HG03103 (cell line): ENCODE measurements at regions not wholly inside any gene's neighbourhood (a gene's known extent, or its start where the extent isn't known, plus 50 kb on each side); places are given as distances from the start of the nearest gene placed in this dataset.
"Not testable (repeated sequence)": the region's sequence is repeated elsewhere in the genome, so short reads cannot be mapped to it uniquely, and the experiment has no call there.

Experiments used
- ATAC-seq: cut with Tn5 transposase; IDR thresholded peaks from one replicate; pipeline ENCODE4 v1.9.1; 2021; ENCODE audit warnings: low read depth; ENCODE audit not compliant: unreplicated experiment

DNA sequence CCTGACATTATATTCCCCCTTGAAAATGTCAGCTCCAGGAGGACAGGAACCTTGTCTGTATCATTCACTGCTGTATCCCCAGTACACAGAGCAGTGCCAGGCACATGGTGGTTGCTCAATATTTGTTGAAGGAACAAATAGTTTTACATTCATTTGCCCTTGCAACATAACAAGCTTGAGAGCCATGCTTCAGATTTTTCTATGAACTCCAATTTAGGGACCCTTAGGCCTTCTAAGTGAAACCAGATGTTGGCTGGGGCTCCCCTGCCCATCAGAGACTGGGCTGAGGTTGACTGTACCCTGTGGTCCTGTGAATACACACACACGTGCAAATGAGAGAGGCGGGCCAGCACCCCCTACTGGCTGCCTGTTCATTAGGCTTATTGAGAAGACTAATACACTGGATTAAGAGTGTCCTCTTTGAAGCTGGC lies 214.9 kb upstream of the WWC1 start:
- ATAC-seq, result no peak

DNA sequence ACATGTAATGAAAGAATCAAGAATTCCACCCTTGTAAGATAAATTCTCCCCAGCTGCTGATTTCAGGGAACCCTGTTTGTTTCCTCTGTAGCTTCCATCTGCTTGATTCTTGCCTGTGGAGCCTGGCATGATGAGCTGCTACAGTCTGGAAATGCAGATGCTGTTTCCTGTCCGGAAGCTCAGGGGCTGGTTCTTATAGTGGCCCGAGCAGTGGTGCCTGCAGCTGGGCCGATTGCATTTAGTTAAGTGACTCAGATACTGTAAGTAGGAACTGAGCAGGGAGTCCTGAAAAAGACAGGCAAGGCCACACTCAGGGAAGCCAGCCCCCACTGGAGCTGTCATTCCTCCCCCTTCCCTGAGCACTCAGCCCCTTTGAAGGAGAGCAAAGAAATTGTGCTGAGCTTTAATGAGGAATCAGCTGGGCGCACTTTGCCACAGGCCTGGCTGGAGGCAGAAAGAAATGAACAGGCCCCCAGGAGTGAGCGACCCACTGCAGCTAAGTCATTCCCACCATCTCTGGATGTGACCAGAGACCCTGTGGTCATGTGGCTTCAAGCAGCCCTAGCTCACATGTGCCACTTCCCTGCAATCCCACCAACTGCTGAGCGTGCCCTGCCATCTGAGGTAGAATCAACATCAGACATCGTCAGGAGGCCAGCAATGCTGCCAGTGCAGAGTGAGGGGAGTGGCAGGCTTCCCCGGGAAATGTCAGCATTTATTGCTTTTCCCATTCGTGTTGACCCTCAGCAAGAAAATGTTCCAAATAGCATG lies 206.0 kb upstream of the WWC1 start:
- no peak for ATAC-seq

DNA sequence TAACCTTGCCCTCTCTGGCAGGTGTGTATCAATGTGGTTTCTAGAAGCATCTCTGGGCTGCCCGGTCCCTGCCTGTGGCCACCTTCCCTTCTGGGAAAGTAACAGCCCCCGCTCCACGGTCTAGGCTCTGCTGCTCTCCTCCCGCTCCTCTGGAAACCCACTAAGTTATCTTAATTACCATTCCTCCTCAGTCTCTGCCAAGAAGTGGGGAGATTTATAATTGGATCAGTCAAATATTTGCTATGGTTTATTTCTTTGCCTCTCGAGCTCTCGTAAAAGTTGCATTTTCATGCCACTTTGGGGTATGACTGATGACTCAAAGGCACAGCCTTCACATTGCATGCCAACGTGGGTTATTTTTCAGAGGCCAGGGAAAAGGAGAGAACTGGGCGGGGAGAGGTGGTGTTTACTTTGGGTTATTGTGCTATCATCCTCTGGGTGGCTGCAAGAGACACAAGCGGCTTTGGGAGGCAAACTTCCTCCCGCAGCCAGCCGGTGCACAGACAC lies 205.3 kb upstream of the WWC1 start:
- no peak for ATAC-seq

DNA sequence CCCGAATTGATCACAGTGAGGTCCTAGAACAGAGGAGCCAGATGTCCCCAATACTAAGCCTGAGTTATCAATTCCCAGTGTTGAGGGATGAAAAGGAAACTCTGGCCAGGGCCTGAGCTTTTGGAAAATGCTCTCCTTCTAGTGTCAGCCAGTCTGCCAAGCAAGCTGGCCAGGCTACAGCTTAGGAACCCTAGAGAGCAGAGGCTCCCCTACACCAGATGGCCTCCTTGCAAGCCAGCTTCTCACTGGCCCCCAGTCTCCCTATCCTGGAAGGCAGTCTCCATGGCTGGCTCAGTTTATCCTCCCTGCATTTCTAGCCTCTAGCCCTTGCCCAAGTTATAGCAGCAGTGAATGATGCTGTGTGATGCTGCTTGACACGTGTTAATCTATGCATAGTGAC lies 204.7 kb upstream of the WWC1 start:
- ATAC-seq, result no peak

DNA sequence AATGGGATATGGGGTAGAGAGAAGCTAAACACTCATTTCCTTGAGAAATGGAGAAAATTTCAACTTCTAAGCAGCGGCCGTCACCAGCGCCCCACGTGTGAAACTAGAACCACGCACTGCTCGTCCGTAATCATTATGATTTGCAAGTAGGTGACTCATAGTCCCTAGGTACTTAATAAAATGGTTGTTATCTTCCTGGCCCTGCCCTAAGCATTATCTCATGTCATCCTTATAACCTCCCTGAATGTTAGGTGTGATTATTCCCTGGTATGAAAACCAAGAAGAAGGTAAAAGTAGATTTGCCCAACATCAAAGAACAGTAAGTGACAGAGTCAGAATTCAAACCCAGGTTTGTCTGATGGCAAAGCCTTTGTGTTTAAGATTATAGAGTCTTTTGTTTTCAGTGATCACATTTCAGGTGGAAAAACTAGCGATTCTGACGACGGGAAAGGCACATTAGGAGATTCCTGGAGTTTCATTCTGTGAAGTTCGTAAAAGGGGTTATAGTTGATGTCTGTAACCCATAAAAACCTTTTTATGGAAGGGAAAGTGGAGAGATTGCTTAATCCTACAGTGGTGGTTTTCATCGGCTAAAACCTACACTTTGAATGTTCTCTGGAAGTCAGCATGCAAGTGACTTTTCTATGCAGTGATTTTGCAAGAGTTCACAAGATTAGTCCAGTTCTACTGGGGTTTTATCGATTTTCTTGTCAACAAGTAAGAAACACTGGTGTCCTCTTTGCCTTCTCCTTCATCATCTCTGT lies 202.9 kb upstream of the WWC1 start:
- ATAC-seq, result no peak

DNA sequence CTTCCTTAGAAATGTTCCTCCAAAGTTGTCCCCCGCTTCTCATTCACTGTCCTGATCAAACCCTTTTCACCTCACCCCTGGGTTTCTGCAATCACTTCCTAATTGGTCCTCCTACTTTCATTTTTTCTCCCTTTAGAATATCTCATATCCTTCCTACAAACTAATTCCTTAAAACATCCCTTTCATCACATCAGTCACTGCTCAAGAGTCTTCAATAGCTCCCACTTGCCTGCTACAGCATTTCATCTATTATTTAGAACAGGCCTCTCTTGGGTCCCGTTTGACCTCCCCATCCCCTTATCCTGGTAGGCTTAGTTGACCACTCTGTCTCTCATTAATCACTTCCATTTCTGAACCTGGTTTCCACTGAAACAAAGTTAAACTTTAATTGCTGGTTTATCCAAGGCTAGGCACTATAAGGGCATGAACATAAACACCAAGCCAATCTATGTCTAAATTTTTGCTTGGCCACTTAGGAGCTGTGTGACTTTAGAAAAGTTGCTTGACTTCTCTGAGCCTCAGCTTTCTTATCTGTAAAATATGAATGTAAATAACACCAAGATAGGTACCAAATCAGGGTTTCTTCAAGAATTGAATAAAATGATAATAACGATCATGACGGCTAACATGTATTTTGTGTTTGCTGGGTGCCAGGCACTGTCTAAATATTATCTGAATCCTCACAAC lies 202.1 kb upstream of the WWC1 start:
- ATAC-seq, result no peak

DNA sequence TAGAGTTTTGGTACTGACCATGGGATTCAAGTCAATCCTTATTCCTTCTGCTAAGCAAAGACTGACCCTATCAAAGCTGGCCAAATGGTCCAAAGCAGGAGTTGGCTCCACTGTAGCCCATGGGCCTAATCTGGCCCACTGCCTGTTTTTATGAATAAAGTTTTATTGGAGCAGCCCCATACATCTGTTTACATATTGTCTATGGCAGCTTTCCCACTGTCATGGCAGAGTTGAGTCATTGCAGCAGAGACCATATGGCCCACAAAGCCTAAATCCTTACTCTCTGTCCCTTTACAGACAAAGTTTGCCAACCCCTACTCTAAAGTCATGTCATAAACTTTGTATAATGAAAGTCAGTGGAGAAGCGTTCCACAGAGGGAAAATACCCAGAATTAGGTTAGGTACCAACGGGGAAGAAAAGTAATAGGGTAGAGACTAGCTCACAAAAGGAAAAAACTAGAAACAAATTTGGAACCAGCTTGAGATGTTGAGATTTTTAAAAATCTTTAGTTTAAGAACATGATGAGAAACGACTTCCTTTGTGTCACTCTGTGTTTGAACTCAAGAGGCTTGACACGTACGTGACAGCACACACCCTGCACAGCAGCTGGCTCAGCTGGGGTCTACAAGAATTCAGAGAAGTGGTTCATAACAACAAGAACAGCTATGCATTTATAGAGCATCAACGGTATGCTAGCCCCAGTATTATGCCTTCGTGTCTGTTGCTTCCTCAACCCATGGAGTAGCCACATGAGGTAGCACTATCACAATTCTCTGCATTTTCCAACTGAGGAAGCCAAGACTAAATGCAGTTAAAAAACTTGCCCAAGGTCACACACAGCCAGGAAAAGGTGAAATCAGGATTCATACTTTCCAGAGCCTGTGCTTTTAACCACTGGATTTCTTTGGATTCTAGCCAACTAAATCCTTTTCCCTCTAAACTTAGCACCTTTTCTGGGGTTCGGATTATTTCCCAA lies 198.9 kb upstream of the WWC1 start:
- ATAC-seq, result no peak

DNA sequence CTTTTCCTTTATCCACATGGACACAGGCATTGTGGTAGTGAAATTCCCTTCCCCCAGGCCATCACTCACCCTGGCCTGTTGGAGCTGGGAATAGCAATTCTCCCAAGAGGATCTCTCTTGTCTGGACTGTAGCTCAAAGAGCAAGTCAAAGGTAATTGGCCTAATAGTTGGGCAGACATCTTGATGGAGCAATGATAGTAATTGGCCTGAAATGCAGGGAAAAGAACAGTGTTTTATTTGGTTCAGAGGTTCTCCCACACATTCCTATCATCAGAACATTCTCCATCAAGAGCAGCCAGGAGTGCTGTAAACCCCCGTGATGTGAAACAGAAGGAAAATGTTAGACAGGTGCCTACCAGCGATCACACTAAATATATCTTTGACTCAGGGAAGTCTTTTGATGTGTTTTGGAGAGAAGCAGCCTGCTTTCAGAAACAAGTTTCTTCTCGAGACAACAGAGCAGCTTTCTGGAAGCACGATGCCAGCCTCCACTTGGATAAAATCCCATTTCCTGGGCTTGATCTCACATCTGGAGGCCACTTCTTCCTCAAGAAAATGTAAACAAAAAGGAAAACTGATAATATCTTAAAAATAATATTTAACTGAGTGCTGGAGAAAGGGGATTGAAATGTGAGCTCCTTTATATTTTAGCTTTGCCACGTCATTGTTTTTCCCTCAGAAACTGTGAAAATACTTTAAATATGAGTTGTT lies 198.1 kb upstream of the WWC1 start:
- ATAC-seq, result no peak

DNA sequence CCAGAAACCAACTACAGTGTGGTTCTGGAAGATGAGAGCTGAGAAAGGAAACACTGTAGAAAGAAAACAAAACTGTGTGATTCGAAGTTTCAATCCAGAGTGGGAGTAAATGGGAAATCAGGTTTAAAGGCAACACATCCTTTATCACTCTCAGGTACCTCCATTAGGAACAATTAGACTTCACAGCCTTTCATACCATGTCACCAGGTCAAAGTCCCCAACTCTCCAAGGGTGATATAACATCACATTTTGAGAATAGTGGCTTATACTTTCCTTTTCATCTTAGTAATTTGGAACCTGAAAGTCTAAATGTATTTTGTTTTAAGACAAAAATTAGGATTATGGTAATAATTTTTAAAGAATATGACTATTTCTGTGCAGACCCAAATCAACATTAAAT lies 194.9 kb upstream of the WWC1 start:
- ATAC-seq, result no peak

DNA sequence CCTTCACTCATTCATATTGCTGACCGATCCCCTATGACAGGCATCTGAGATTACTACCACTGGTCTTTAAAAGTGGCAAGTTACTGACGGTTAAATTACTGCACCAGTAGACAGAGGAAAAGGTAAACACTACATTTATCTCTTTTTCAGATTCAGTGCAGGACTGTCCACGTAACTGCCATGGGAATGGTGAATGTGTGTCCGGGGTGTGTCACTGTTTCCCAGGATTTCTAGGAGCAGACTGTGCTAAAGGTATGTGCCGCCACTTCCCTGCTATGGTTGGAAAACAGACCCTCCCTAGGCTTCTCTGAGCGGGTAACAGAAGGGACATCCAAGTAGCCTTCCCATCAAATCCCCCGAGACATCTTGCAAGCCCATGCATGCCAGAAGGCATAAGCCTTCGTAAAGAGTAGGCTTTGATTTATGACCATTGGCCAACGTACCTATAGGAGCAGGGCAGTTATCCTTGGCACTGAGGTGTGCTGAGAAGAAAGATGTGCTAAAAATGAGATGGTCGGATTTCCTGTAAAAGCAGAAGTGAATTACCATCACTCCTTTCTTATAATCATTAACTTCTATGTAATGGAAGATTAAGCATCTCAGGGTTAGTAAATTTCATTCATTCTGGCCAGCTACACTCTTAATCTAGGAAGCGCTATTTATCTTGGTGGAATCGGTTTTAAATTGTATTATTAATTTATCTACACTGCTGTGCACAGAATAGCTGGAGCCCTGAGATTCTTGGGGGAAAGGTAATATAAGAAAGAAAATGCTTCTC lies 193.4 kb upstream of the WWC1 start:
- no peak for ATAC-seq

DNA sequence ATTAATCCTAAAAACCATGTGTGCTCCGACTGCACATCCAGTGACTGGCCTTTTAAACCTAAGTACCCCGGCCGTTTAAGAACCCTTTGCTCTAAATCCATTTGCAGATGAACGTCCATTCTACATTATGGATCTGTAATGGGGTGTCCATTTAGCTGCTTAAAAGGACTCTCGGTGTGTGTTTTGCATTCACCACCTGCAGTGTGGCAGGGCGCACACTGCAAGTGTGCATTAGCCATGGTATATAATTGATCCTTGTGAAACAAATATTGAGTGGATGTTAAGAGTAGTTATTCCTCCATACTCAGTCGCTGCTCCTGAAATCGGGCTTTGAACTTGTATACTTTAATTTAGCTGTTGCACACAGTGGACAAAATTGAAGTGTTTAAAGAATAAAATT lies 190.1 kb upstream of the WWC1 start:
- no peak for ATAC-seq

DNA sequence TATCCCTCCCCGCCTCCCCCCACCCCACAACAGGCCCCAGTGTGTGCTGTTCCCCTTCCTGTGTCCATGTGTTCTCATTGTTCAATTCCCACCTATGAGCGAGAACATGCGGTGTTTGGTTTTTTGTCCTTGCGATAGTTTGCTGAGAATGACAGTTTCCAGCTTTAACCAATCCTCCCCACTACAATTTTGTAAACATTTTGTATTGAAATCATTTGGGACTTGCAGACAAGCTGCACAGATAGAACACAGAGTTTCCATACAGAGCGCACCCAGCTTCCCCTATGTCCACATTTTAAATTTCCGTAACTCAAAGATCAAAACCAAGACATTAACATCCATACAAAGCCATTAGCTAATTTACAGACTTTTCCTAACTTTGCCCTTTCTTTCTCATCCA lies 188.4 kb upstream of the WWC1 start:
- ATAC-seq, result not testable (repeated sequence)

DNA sequence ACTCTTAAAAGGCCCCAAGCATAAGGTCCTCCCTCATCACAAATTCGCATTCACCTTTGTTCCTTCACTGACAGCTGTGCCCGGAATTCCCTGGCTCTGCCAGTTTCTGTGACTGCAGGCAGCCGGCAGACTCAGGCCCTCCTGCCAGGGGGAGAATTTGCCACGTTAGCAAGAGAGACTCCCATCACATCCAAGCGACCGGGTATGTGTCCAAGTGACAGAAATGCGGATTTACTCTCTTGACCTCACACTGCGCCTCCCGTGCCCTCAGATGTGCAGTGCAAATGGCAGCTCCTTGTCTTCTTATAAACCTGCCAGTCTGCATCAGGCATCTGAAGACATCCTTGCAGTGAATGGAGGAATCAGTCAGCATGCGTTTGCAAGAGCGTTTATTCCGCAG lies 187.1 kb upstream of the WWC1 start:
- no peak for ATAC-seq

DNA sequence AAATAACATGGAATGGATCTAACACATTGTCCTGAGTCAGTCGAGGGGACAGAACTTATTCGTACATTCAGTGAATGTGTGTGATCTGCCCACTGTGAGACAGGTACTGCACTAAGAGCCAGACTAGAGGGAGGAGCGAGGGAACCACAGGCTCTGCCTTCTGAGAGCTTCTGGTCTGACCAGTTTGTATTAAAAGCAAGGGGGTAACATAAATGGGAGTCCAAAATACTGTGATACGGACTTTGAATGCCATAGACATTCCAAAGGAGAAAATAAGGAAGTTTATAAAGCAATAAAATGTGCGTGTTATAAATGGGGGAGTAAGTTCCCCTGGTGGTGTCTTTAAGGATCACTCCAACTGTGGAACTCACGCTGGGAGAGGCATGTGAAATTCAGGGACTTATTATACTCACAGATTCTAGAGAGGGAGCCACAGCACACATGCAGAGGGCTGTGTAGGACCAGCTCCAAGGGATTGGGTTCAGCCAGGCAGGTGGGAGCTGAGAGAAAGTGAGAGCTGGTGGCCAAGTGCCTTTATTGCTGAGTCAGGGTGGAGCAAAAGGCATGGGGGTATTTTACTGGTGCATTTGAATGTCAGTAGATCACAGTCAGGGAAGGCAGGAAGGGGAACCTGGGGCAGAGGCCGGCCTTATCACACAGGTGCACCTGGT lies 186.5 kb upstream of the WWC1 start:
- ATAC-seq, result no peak

DNA sequence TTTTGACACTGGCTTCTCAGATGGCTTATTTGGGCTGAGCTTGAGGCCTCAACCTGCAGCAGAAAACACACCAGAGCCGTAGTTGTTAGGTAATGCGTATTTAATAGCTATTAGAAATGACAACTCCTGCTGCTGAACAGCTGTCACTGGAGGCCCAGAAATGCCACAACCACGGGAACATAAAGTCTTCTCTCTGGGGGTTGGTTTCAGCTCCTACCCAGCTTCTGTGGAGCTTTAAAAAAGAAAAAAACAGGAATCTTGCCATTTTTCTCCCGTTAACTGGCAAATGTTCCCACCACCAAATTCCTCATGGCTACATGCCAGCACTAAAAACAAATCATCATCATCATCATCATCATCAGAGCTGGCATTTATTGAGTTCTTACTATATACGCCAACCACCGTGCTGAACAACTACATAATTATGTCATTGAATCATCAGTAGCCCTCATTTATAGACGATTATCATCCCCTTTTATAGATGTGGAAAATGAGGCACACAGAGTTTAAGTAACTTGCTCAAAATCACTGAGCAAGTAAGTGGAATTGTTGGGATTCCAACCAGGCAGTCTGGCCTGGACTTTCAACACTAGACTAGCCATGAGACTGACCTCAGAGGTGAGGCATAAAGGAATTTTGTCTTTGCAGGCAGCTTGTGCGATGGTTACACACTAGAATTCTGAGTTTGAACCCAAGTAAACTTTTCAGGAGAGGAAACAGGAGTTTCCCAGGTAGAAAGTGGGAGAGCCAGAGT lies 185.3 kb upstream of the WWC1 start:
- ATAC-seq, result no peak

DNA sequence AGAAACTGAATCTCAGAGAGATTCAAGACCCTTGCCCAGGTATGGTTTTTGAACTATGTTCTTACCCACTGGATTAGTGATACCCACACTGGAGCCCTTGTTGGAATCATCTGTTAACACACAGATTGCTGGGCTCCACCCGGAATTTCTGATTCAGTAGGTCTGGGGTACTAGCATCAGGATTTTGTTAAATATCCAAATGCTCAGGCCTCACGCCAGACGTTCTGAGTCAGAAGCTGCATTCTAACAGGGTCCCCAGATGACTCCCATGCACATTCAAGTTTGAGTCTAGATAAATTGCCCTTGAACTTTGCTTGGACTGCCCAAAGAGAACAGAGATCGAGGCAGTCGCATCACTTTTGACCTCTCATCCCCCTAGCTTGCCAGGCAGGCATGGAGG lies 182.0 kb upstream of the WWC1 start:
- no peak for ATAC-seq

DNA sequence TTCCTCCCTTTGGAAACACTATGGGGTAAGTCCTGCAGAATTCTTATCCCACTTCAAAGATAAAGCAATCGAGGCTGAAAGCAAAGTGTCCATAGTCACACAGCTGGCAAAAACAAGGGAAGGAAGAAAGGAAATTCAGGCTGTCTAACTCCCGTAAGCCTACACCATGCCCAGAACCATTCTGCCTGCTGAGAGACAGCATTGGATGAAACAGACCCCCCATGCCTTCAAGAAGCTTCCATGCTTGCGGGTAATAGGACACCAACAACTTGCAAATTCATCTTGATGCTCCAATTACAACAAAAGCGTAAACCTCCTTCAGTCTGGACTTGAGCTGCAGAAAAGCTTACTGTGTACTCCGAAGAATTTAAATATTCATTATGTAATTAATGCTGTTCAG lies 181.1 kb upstream of the WWC1 start:
- ATAC-seq, result no peak
